OCI-LY3 (cell line): ENCODE measurements at regions not wholly inside any gene's neighbourhood (a gene's known extent, or its start where the extent isn't known, plus 50 kb on each side); places are given as distances from the start of the nearest gene placed in this dataset.

ENCODE experiments used
- H2AFZ ChIP-seq: fragments of 200-600, 300-600 bp; shearing (Covaris generic); 2 replicates; pipeline ENCODE4 v1.6.0; 2014; ENCODE audit warnings: antibody characterized with exemption, low read depth, low read length
- H3K27ac ChIP-seq: fragments of 200-600, 300-600 bp; sonication (generic); 2 replicates; pipeline ENCODE4 v1.5.1; 2014; ENCODE audit warnings: mild to moderate bottlenecking, low read length, moderate library complexity, mixed read lengths
- H3K27me3 ChIP-seq: fragments of 200-600, 300-600 bp; sonication (generic); 2 replicates; pipeline ENCODE4 v1.6.1; 2014; ENCODE audit warnings: low read depth, low read length, mixed read lengths
- H3K36me3 ChIP-seq: fragments of 200-600, 300-600 bp; sonication (generic); replicated peaks from 2 replicates; pipeline ENCODE3; 2014; ENCODE audit warnings: low read depth, low read length, mixed read lengths
- H3K4me1 ChIP-seq: fragments of 300-600, 200-600 bp; sonication (generic); 2 replicates; pipeline ENCODE4 v1.6.1; 2014; ENCODE audit warnings: low read length, mixed read lengths
- H3K4me2 ChIP-seq: fragments of 200-600, 300-600 bp; sonication (generic); 2 replicates; pipeline ENCODE4 v1.6.1; 2014; ENCODE audit warnings: low read length, mixed read lengths
- H3K4me3 ChIP-seq: fragments of 300-600, 200-600 bp; sonication (generic); 2 replicates; pipeline ENCODE4 v1.5.1; 2014; ENCODE audit warnings: antibody characterized with exemption, mild to moderate bottlenecking, low read length, moderate library complexity
- H3K79me2 ChIP-seq: fragments of 300-600, 200-600 bp; shearing (Covaris generic); 2 replicates; pipeline ENCODE4 v1.6.1; 2014; ENCODE audit warnings: mild to moderate bottlenecking, low read length, mixed read lengths
- H3K9ac ChIP-seq: fragments of 300-600, 200-600 bp; shearing (Covaris generic); 2 replicates; pipeline ENCODE4 v1.6.0; 2014; ENCODE audit warnings: mild to moderate bottlenecking, low read length, moderate library complexity
- H3K9me3 ChIP-seq: fragments of 200-600, 300-600 bp; shearing (Covaris generic); 2 replicates; pipeline ENCODE4 v1.6.1; 2014; ENCODE audit warnings: low read length, mixed read lengths; ENCODE audit not compliant: insufficient read depth
- H4K20me1 ChIP-seq: fragments of 200-600, 300-600 bp; sonication (generic); 2 replicates; pipeline ENCODE4 v1.6.1; 2016; ENCODE audit warnings: low read length, mixed read lengths; ENCODE audit not compliant: insufficient read depth
- CTCF ChIP-seq: fragments of 200-600, 300-600 bp; sonication (generic); IDR thresholded peaks from 2 replicates; pipeline ENCODE4 v1.5.1; 2014; ENCODE audit warnings: antibody characterized with exemption, low read length, low read depth
- EZH2phosphoT487 ChIP-seq: fragments of 200-600 bp; shearing (Covaris generic); IDR thresholded peaks from 2 replicates; pipeline ENCODE4 v1.6.1; 2018; ENCODE audit warnings: antibody characterized with exemption, mixed run types, low read depth

GRCh38 chr1:99554727-99555126 lies 91.2 kb upstream of the PALMD start:
- H3K4me3 ChIP-seq, result no peak overlapping the region
- TF ChIP-seq EZH2phosphoT487 (no peak), CTCF (no peak)
- H3K27ac ChIP-seq, result no peak overlapping the region
- no peaks in the 10 kb centered on the region for H4K20me1 ChIP-seq
- no peaks in the 10 kb centered on the region for H3K79me2 ChIP-seq
- H3K27me3 ChIP-seq, result no peaks in the 10 kb centered on the region
- H3K36me3 ChIP-seq, result no peaks in the 10 kb centered on the region
- no peak overlapping the region for H3K4me2 ChIP-seq
- H3K9ac ChIP-seq, result no peak overlapping the region
- no peaks in the 10 kb centered on the region for H3K4me1 ChIP-seq
- no peak overlapping the region for H2AFZ ChIP-seq
- H3K9me3 ChIP-seq, result no peaks in the 10 kb centered on the region

GRCh38 chr1:99557546-99558202 lies 88.2 kb upstream of the PALMD start:
- Histone ChIP-seq H3K4me2 (no peak overlapping the region), H3K9me3 (no peaks in the 10 kb centered on the region), H3K4me3 (no peak overlapping the region)

GRCh38 chr1:99559166-99559565 lies 86.7 kb upstream of the PALMD start:
- Histone ChIP-seq H3K27me3 (no peaks in the 10 kb centered on the region), H4K20me1 (no peaks in the 10 kb centered on the region), H3K4me2 (no peak overlapping the region), H3K4me3 (no peak overlapping the region), H3K79me2 (no peaks in the 10 kb centered on the region), H3K36me3 (no peaks in the 10 kb centered on the region), H3K4me1 (no peaks in the 10 kb centered on the region), H3K9me3 (no peaks in the 10 kb centered on the region), H2AFZ (no peak overlapping the region), H3K9ac (no peak overlapping the region), H3K27ac (no peak overlapping the region)
- TF ChIP-seq EZH2phosphoT487 (no peak), CTCF (no peak)

More at GRCh38 chr1:99557546-99558202, 88.2 kb upstream of the PALMD start:
- Histone ChIP-seq H3K9ac (no peak overlapping the region), H3K36me3 (no peaks in the 10 kb centered on the region), H3K27ac (no peak overlapping the region), H2AFZ (no peak overlapping the region), H3K79me2 (no peaks in the 10 kb centered on the region), H3K4me1 (no peaks in the 10 kb centered on the region), H4K20me1 (no peaks in the 10 kb centered on the region), H3K27me3 (no peaks in the 10 kb centered on the region)
- no peak for TF ChIP-seq EZH2phosphoT487
- no peak for TF ChIP-seq CTCF

GRCh38 chr1:99560207-99561040 lies 85.5 kb upstream of the PALMD start:
- Histone ChIP-seq H3K27ac (no peak overlapping the region), H3K79me2 (no peaks in the 10 kb centered on the region), H3K4me3 (no peak overlapping the region), H3K9ac (no peak overlapping the region), H3K36me3 (no peaks in the 10 kb centered on the region), H3K9me3 (no peaks in the 10 kb centered on the region), H2AFZ (no peak overlapping the region), H3K4me2 (no peak overlapping the region), H3K4me1 (no peaks in the 10 kb centered on the region), H3K27me3 (no peaks in the 10 kb centered on the region), H4K20me1 (no peaks in the 10 kb centered on the region)
- TF ChIP-seq CTCF (no peak), EZH2phosphoT487 (no peak)
